ENCODE measurements at regions not wholly inside any gene's neighbourhood (a gene's known extent, or its start where the extent isn't known, plus 50 kb on each side); places are given as distances from the start of the nearest gene placed in this dataset.
"Not testable (repeated sequence)": the region's sequence is repeated elsewhere in the genome, so short reads cannot be mapped to it uniquely, and the experiment has no call there.

GRCh38 chr5:152159894-152160293, 235.2 kb upstream of the GLRA1 start:
- TF ChIP-seq POLR2AphosphoS5, CTCF, POLR2A (IDR thresholded peaks at IDR 0.05): not testable (repeated sequence)
